Activated naive CD4-positive, alpha-beta T cell treated with anti-CD3 and anti-CD28 coated beads, Interleukin-2, amount 50 U/mL, for 72 hours (primary cell): ENCODE measurements at regions not wholly inside any gene's neighbourhood (a gene's known extent, or its start where the extent isn't known, plus 50 kb on each side); places are given as distances from the start of the nearest gene placed in this dataset.
"Not testable (repeated sequence)": the region's sequence is repeated elsewhere in the genome, so short reads cannot be mapped to it uniquely, and the experiment has no call there.

Experiments used
- ATAC-seq, 2 donors: fragments of 150-1000 bp; cut with Tn5 transposase; 2 replicates each; pipeline ENCODE4 v1.10.0; 2021; ENCODE audit warnings: mild to moderate bottlenecking in 2 of 2, moderate library complexity in 2 of 2
- DNase-seq, 2 donors: peaks; one replicate each; pipeline ENCODE4 v3.0.0; 2021 to 2022; ENCODE audit warnings: low spot score in 2 of 2
- H3K27ac Mint-ChIP-seq, 2 donors: one replicate each; pipeline ENCODE4 v1.8.0; 2022; ENCODE audit warnings: mild to moderate bottlenecking in 2 of 2, mixed read lengths in 2 of 2
- H3K36me3 Mint-ChIP-seq, 2 donors: one replicate each; pipeline ENCODE4 v1.8.0; 2022; ENCODE audit warnings: mixed read lengths in 2 of 2
- H3K9me3 Mint-ChIP-seq, 2 donors: one replicate each; pipeline ENCODE4 v1.8.0; 2022; ENCODE audit warnings: mixed read lengths in 2 of 2

- ATAC-seq (no peak), DNase-seq (no peak)
- Mint-ChIP-seq H3K9me3 (no peaks in the 10 kb centered on the region), H3K27ac (no peak overlapping the region), H3K36me3 (peaks cover 0 to 7% of the 10 kb centered on the region in 2 donors)
Measured at GRCh38 chr6:2363211-2363610, 117.8 kb upstream of the GMDS start.

GRCh38 chr6:2361195-2361594 is 115.8 kb upstream of the GMDS start:
- ATAC-seq, result no peak
- no peak for DNase-seq
- Mint-ChIP-seq H3K27ac (peak overlapping the region in 1 of 2 donors; percentile 19), H3K9me3 (no peaks in the 10 kb centered on the region), H3K36me3 (peaks cover 0 to 7% of the 10 kb centered on the region in 2 donors)

GRCh38 chr6:2360716-2361115 is 115.3 kb upstream of the GMDS start:
- H3K27ac Mint-ChIP-seq, result no peak overlapping the region
- peaks cover 0 to 7% of the 10 kb centered on the region in 2 donors for H3K36me3 Mint-ChIP-seq
- ATAC-seq (no peak), DNase-seq (no peak)
- H3K9me3 Mint-ChIP-seq, result no peaks in the 10 kb centered on the region

- H3K9me3 Mint-ChIP-seq, result no peaks in the 10 kb centered on the region
- ATAC-seq, result no peak
Measured at GRCh38 chr6:2360126-2360525, 114.7 kb upstream of the GMDS start.

GRCh38 chr6:2355150-2355549 is 109.7 kb upstream of the GMDS start:
- Mint-ChIP-seq H3K9me3 (no peaks in the 10 kb centered on the region), H3K27ac (no peak overlapping the region), H3K36me3 (no peaks in the 10 kb centered on the region)
- ATAC-seq (no peak), DNase-seq (no peak)

More at GRCh38 chr6:2360126-2360525, 114.7 kb upstream of the GMDS start:
- Mint-ChIP-seq H3K27ac (no peak overlapping the region), H3K36me3 (peaks cover 0 to 7% of the 10 kb centered on the region in 2 donors)
- DNase-seq, result no peak

GRCh38 chr6:2354138-2354491 is 108.7 kb upstream of the GMDS start:
- no peaks in the 10 kb centered on the region for H3K36me3 Mint-ChIP-seq

GRCh38 chr6:2353412-2354137 is 108.2 kb upstream of the GMDS start:
- H3K27ac Mint-ChIP-seq, result no peak overlapping the region
- peak in 1 of 2 donors; percentile 65 for DNase-seq
- peak in 1 of 2 donors; percentile 31 for ATAC-seq
- no peaks in the 10 kb centered on the region for H3K36me3 Mint-ChIP-seq
- no peaks in the 10 kb centered on the region for H3K9me3 Mint-ChIP-seq

More at GRCh38 chr6:2354138-2354491, 108.7 kb upstream of the GMDS start:
- H3K27ac Mint-ChIP-seq, result no peak overlapping the region
- ATAC-seq, result no peak
- DNase-seq, result no peak
- H3K9me3 Mint-ChIP-seq, result no peaks in the 10 kb centered on the region

GRCh38 chr6:2351807-2352431 is 106.5 kb upstream of the GMDS start:
- ATAC-seq (no peak), DNase-seq (no peak)
- H3K27ac Mint-ChIP-seq, result no peak overlapping the region
- no peaks in the 10 kb centered on the region for H3K9me3 Mint-ChIP-seq
- H3K36me3 Mint-ChIP-seq, result no peaks in the 10 kb centered on the region

- Mint-ChIP-seq H3K36me3 (no peaks in the 10 kb centered on the region), H3K9me3 (no peaks in the 10 kb centered on the region), H3K27ac (no peak overlapping the region)
- DNase-seq, result no peak
- no peak for ATAC-seq
Measured at GRCh38 chr6:2351090-2351489, 105.7 kb upstream of the GMDS start.

- ATAC-seq (no peak), DNase-seq (no peak)
- Mint-ChIP-seq H3K36me3 (peaks cover 4 to 11% of the 10 kb centered on the region in 2 donors), H3K27ac (no peak overlapping the region), H3K9me3 (peaks cover 0 to 16% of the 10 kb centered on the region in 2 donors)
Measured at GRCh38 chr6:2346078-2346477, 100.7 kb upstream of the GMDS start.

- H3K27ac Mint-ChIP-seq, result no peak overlapping the region
- peaks cover 16 to 26% of the 10 kb centered on the region in 2 donors for H3K36me3 Mint-ChIP-seq
- ATAC-seq, result no peak
- no peak for DNase-seq
- peaks cover 4 to 31% of the 10 kb centered on the region in 2 donors for H3K9me3 Mint-ChIP-seq
Measured at GRCh38 chr6:2344319-2344905, 99.0 kb upstream of the GMDS start.

- Mint-ChIP-seq H3K36me3 (peaks cover 44 to 75% of the 10 kb centered on the region in 2 donors), H3K27ac (no peak overlapping the region), H3K9me3 (peaks cover 28 to 32% of the 10 kb centered on the region in 2 donors)
- DNase-seq, result no peak
- ATAC-seq, result no peak
Measured at GRCh38 chr6:2327591-2327990, 82.2 kb upstream of the GMDS start.

GRCh38 chr6:2324166-2324953 is 79.0 kb upstream of the GMDS start:
- H3K27ac Mint-ChIP-seq, result no peak overlapping the region
- ATAC-seq, result no peak
- DNase-seq, result no peak
- H3K9me3 Mint-ChIP-seq, result peaks cover 34 to 43% of the 10 kb centered on the region in 2 donors
- H3K36me3 Mint-ChIP-seq, result peaks cover 51 to 64% of the 10 kb centered on the region in 2 donors

GRCh38 chr6:2317498-2317897 is 72.1 kb upstream of the GMDS start:
- peaks cover 26 to 35% of the 10 kb centered on the region in 2 donors for H3K9me3 Mint-ChIP-seq
- DNase-seq, ATAC-seq, H3K27ac Mint-ChIP-seq: not testable (repeated sequence)
- peaks cover 25 to 41% of the 10 kb centered on the region in 2 donors for H3K36me3 Mint-ChIP-seq

- Mint-ChIP-seq H3K9me3 (peaks cover 20 to 23% of the 10 kb centered on the region in 2 donors), H3K27ac (no peak overlapping the region), H3K36me3 (peaks cover 13 to 34% of the 10 kb centered on the region in 2 donors)
- no peak for DNase-seq
- no peak for ATAC-seq
Measured at GRCh38 chr6:2314641-2315040, 69.2 kb upstream of the GMDS start.

GRCh38 chr6:2310042-2310441 is 64.6 kb upstream of the GMDS start:
- no peak for DNase-seq
- peaks cover 6 to 9% of the 10 kb centered on the region in 2 donors for H3K9me3 Mint-ChIP-seq
- peaks cover 0 to 9% of the 10 kb centered on the region in 2 donors for H3K36me3 Mint-ChIP-seq
- ATAC-seq, result no peak
- H3K27ac Mint-ChIP-seq, result no peak overlapping the region

GRCh38 chr6:2309122-2309521 is 63.7 kb upstream of the GMDS start:
- Mint-ChIP-seq H3K9me3 (peaks cover 5 to 7% of the 10 kb centered on the region in 2 donors), H3K36me3 (peaks cover 0 to 5% of the 10 kb centered on the region in 2 donors), H3K27ac (no peak overlapping the region)
- DNase-seq (no peak), ATAC-seq (no peak)
